Osteocyte (in vitro differentiated cells): ENCODE measurements at regions not wholly inside any gene's neighbourhood (a gene's known extent, or its start where the extent isn't known, plus 50 kb on each side); places are given as distances from the start of the nearest gene placed in this dataset.

ENCODE experiments used
- DNase-seq: peaks from one replicate; pipeline ENCODE4 v3.0.0; 2021; ENCODE audit warnings: mixed read lengths; ENCODE audit not compliant: unreplicated experiment; ENCODE audit errors: extremely low spot score
- H3K27ac Mint-ChIP-seq: one replicate; pipeline ENCODE4 v1.8.0; 2021; ENCODE audit warnings: mild to moderate bottlenecking, mixed read lengths; ENCODE audit not compliant: unreplicated experiment
- H3K27me3 Mint-ChIP-seq: one replicate; pipeline ENCODE4 v1.8.0; 2021; ENCODE audit warnings: mixed read lengths; ENCODE audit not compliant: unreplicated experiment
- H3K36me3 Mint-ChIP-seq: one replicate; pipeline ENCODE4 v1.8.0; 2021; ENCODE audit warnings: mixed read lengths; ENCODE audit not compliant: unreplicated experiment
- H3K4me1 Mint-ChIP-seq: one replicate; pipeline ENCODE4 v1.8.0; 2021; ENCODE audit warnings: mixed read lengths; ENCODE audit not compliant: unreplicated experiment
- H3K4me3 Mint-ChIP-seq: one replicate; pipeline ENCODE4 v1.8.0; 2021; ENCODE audit warnings: mild to moderate bottlenecking, moderate library complexity, mixed read lengths; ENCODE audit not compliant: unreplicated experiment
- H3K9me3 Mint-ChIP-seq: one replicate; pipeline ENCODE4 v1.8.0; 2021; ENCODE audit warnings: mixed read lengths; ENCODE audit not compliant: unreplicated experiment
- TF ChIP-seq, protein P1 (sequence below): fragments of 200-600 bp; sonication (generic); IDR thresholded peaks from 2 replicates; pipeline ENCODE4 v1.5.0; 2021; ENCODE audit warnings: antibody characterized with exemption, mild to moderate bottlenecking, moderate library complexity

DNA sequence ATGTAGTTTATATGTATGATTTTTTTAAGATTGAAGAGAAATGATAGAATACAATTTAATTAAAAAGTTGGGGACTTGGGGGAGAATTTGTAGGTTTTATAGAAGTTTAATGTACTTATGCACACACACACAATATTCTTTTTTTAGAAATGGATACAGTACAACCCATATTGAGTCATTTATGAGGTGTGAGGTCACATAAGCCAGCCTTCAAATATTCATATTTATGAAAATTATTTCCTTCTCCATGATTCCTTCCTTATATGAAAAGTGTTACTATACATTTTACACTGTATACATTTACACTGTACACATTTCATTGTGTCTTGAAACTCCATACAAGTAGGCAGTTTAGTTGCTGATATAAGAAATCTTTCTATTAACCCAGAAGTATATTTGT is 96.2 kb upstream of the CHODL start:
- Mint-ChIP-seq H3K36me3 (no peaks in the 10 kb centered on the region), H3K27me3 (no peaks in the 10 kb centered on the region), H3K4me3 (no peak overlapping the region), H3K9me3 (peaks cover 25% of the 10 kb centered on the region), H3K27ac (no peak overlapping the region), H3K4me1 (no peaks in the 10 kb centered on the region)
- DNase-seq, result no peak
- TF ChIP-seq, protein P1, sequence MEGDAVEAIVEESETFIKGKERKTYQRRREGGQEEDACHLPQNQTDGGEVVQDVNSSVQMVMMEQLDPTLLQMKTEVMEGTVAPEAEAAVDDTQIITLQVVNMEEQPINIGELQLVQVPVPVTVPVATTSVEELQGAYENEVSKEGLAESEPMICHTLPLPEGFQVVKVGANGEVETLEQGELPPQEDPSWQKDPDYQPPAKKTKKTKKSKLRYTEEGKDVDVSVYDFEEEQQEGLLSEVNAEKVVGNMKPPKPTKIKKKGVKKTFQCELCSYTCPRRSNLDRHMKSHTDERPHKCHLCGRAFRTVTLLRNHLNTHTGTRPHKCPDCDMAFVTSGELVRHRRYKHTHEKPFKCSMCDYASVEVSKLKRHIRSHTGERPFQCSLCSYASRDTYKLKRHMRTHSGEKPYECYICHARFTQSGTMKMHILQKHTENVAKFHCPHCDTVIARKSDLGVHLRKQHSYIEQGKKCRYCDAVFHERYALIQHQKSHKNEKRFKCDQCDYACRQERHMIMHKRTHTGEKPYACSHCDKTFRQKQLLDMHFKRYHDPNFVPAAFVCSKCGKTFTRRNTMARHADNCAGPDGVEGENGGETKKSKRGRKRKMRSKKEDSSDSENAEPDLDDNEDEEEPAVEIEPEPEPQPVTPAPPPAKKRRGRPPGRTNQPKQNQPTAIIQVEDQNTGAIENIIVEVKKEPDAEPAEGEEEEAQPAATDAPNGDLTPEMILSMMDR, result no peak

DNA sequence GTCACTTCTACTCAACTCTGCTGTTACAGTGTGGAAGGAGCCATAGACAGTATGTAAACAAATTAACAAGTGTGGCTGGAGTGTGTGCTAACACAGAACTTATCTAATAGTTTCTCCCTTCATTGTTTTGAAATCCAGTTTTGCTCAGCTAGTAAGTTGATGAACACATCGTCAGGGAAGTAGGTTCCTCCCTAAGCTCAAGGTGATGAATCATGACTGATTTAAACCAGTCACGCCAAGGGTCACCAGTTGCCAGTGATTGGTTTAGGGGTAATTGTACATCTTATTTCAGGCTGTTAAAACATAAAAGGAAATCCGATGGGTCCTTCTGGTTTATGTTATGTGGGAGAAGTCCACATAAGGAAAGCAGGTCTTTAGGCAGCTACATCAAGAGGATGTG is 97.0 kb upstream of the CHODL start:
- Mint-ChIP-seq H3K27me3 (no peaks in the 10 kb centered on the region), H3K36me3 (no peaks in the 10 kb centered on the region), H3K27ac (no peak overlapping the region), H3K9me3 (peaks cover 25% of the 10 kb centered on the region), H3K4me1 (no peaks in the 10 kb centered on the region), H3K4me3 (no peak overlapping the region)
- no peak for DNase-seq
- TF ChIP-seq, protein P1, result no peak

DNA sequence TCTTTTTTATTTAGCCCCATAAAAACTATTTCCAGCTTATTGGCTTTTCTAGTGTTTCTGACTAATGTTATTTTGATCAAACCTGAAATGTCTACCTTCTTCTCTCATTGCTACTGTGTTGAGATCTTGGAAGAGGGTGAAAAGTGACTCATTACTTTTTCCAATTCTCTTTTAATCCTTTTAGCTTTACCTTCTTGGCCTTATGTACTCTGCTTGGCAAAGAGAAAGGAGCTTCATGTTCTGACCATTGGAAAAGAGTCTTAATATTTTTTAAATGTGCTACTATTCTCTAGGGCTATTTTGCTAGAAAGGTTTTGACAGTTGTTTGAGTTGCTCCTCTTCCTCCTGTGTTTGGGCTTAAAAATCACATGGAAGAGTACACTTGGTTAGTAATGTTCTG is 97.8 kb upstream of the CHODL start:
- Mint-ChIP-seq H3K27ac (no peak overlapping the region), H3K4me1 (no peaks in the 10 kb centered on the region), H3K9me3 (peaks cover 27% of the 10 kb centered on the region)

DNA sequence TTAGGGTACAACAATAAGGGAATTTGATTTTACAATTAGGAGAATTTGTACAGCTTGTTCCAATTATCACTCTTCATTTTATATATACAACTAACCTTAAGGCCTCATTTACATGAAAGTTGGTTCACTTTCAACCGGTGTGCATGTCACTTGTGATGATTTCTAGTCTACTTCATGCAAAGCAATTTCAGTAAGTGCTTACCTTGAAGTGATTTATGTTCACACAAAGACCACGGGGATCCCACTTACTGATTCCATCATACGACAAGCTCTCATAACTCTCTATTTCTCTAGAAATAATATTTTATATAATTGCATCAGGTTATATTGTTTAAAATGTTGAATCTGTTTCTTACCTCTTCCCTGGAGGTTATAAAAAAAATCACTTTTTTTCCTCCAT is 100.3 kb upstream of the CHODL start:
- Mint-ChIP-seq H3K27ac (no peak overlapping the region), H3K27me3 (no peaks in the 10 kb centered on the region), H3K36me3 (no peaks in the 10 kb centered on the region)

More for the DNA sequence above, 97.8 kb upstream of the CHODL start:
- TF ChIP-seq, protein P1, result no peak
- H3K36me3 Mint-ChIP-seq, result no peaks in the 10 kb centered on the region
- H3K4me3 Mint-ChIP-seq, result no peak overlapping the region
- no peaks in the 10 kb centered on the region for H3K27me3 Mint-ChIP-seq
- DNase-seq, result no peak

DNA sequence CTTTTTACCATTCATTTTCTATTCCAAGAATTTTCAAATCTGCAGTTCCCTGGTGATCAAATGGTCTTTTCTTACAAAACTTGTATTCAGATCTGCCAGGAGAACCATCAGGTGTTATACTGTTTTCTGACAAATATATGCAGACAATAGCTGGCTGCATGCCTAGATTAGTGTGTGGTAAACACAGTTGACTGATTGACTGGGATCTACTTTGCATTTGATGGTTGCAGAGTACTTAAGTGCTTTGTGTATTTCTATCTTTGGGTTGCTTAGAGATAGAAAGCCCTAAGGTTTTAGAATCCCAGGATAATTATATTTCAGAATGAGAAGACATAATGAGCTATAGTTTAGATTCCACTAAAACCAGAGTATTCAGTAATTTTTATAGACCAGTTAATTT is 102.0 kb upstream of the CHODL start:
- no peaks in the 10 kb centered on the region for H3K27me3 Mint-ChIP-seq
- TF ChIP-seq, protein P1, result no peak
- H3K27ac Mint-ChIP-seq, result no peak overlapping the region
- H3K4me1 Mint-ChIP-seq, result no peaks in the 10 kb centered on the region
- DNase-seq, result no peak
- no peak overlapping the region for H3K4me3 Mint-ChIP-seq
- H3K9me3 Mint-ChIP-seq, result peaks cover 35% of the 10 kb centered on the region
- no peaks in the 10 kb centered on the region for H3K36me3 Mint-ChIP-seq

More for the DNA sequence above, 100.3 kb upstream of the CHODL start:
- Mint-ChIP-seq H3K4me3 (no peak overlapping the region), H3K4me1 (no peaks in the 10 kb centered on the region), H3K9me3 (peaks cover 34% of the 10 kb centered on the region)
- no peak for DNase-seq
- TF ChIP-seq, protein P1, result no peak
